Gastroesophageal sphincter (tissue), 3 donors: ENCODE measurements at regions not wholly inside any gene's neighbourhood (a gene's known extent, or its start where the extent isn't known, plus 50 kb on each side); places are given as distances from the start of the nearest gene placed in this dataset.

ENCODE experiments used
- CTCF ChIP-seq, 4 experiments: fragments of 200-600 bp in 2 of 4; fragments of 450-650 bp in 2 of 4; sonication (generic) in 1 of 4; IDR thresholded peaks; one replicate each; pipeline ENCODE4 v1.5.1; 2017 to 2019; ENCODE audit warnings: antibody characterized with exemption in 4 of 4, mild to moderate bottlenecking in 2 of 4, moderate library complexity in 2 of 4
- EP300 ChIP-seq: sonication (generic); formaldehyde crosslinking; IDR thresholded peaks from one replicate; pipeline ENCODE4 v1.6.1; 2017; ENCODE audit warnings: antibody characterized with exemption, mild to moderate bottlenecking
- POLR2A ChIP-seq, 2 donors: fragments of 450-650 bp; IDR thresholded peaks; one replicate each; pipeline ENCODE4 v1.6.1; 2017; ENCODE audit warnings: antibody characterized with exemption in 2 of 2, mild to moderate bottlenecking in 2 of 2, moderate library complexity in 1 of 2
- POLR2AphosphoS5 ChIP-seq: sonication (generic); formaldehyde crosslinking; IDR thresholded peaks from one replicate; pipeline ENCODE4 v1.6.1; 2017; ENCODE audit warnings: antibody characterized with exemption

DNA sequence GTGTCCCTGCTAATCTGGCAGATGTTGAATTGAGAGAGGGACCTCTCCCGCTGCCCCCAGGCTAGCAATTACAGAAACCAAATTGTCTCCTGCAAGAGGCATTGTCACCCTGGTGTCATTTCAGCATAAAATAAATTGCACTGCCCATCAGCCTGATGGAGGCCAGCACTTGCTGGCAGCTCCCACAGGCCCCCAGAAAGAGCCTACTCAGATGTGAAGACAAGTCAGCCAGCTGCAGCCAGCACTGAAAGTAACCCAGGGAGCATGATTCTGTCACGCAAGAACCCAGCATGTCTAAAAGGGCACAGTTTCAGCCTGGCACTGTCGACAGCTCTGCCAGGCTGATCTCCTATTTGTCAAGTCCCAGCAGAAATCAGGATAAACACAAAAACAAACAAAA, 110.3 kb upstream of the CTTNBP2NL start:
- TF ChIP-seq POLR2A (IDR thresholded peaks at IDR 0.05) (no peak), CTCF (IDR thresholded peaks at IDR 0.05) (no peak), POLR2AphosphoS5 (no peak), EP300 (no peak)
